ENCODE measurements at regions not wholly inside any gene's neighbourhood (a gene's known extent, or its start where the extent isn't known, plus 50 kb on each side); places are given as distances from the start of the nearest gene placed in this dataset. TPM values are rescaled to one million over a fixed set of nuclear protein-coding genes. Genes with fewer than 3 reads are reported as not detected.

Small RNA genes lying in the stretch of these regions (small RNA-seq; reads per million reads assigned to genes)
- gene RF00100 (53.6 reads per million, percentile 89 among the genes with 10 or more reads in this experiment), gene RNU1-59P (not detected)

Data from ovary (tissue), 1 donor.